Skeletal muscle cell (primary cell): ENCODE measurements at regions not wholly inside any gene's neighbourhood (a gene's known extent, or its start where the extent isn't known, plus 50 kb on each side); places are given as distances from the start of the nearest gene placed in this dataset.
"Not testable (repeated sequence)": the region's sequence is repeated elsewhere in the genome, so short reads cannot be mapped to it uniquely, and the experiment has no call there.

ENCODE experiments used
- DNase-seq: peaks from one replicate; pipeline ENCODE4 v3.0.0-alpha.2; 2010; ENCODE audit warnings: low read depth
- H3K4me3 ChIP-seq: 2 replicates; pipeline ENCODE4 v1.5.1; 2011; ENCODE audit warnings: low read depth, mild to moderate bottlenecking, control low read depth, low read length, moderate library complexity

DNA sequence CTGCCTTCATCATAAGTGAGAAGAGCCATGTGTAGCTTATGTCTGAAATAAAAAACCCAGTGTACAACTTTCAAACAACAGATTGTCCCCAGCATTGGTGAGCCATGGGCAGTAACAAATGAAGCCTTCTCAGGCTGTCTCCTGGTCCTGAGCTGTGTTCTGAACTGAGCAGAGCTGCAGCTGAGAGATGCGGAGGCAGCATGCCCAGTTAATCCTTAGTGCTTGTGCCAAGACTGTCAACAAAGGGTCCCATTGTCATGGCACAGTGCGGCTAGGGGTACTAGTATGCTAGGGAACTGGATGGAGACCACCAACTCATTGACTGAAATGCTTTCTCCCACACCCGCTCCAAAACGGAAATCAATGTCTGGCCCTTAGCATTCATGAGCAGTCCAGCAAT, 154.3 kb downstream of the RMST start:
- no peak overlapping the region for H3K4me3 ChIP-seq
- no peak for DNase-seq

GRCh38 chr12:97628962-97629361, 166.4 kb downstream of the RMST start:
- H3K4me3 ChIP-seq, result no peak overlapping the region
- no peak for DNase-seq

- DNase-seq, result no peak
- no peak overlapping the region for H3K4me3 ChIP-seq
Measured at GRCh38 chr12:97629382-97629781, 166.8 kb downstream of the RMST start.

DNA sequence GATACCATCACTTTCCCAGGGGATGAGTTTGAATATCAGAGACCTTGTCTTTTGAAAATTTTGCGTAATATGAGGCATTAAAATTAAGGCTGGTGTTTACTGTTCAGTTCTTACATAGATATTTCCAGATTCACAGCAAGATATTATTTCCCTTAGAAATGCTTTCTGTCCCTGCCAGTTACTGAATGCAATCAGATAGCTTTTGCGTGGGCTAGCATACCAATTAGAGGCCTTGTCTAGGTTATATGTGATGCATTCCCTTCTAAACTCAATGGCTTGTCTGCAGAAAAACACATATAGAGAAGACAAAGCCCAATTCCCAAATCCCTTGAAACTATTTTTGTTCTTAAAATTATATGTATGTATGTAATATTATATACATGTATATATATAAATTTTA, 167.8 kb downstream of the RMST start:
- H3K4me3 ChIP-seq, result no peak overlapping the region
- DNase-seq, result no peak

GRCh38 chr12:97630875-97631274, 168.3 kb downstream of the RMST start:
- no peak for DNase-seq
- no peak overlapping the region for H3K4me3 ChIP-seq

DNA sequence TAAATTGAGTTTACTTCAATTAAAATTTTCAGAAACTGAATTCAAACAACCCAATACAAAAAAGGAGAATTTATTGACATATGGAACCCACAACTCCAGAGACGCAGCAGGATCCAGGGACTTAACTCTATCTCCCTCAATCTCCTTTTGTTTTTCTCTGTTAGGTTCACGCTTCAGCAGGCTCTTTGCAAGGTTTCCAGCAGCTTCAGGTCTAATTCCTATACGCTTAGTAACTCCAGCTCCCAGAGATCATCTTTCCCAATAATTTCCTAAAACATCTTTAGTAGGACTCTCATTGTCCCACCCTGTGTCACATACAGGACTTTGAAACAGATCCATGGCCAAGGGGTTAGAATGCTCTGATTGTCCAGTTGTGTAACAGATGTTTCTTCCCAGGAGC, 175.2 kb downstream of the RMST start:
- H3K4me3 ChIP-seq, result no peak overlapping the region
- no peak for DNase-seq

GRCh38 chr12:97638739-97639138, 176.1 kb downstream of the RMST start:
- no peak for DNase-seq
- no peak overlapping the region for H3K4me3 ChIP-seq

DNA sequence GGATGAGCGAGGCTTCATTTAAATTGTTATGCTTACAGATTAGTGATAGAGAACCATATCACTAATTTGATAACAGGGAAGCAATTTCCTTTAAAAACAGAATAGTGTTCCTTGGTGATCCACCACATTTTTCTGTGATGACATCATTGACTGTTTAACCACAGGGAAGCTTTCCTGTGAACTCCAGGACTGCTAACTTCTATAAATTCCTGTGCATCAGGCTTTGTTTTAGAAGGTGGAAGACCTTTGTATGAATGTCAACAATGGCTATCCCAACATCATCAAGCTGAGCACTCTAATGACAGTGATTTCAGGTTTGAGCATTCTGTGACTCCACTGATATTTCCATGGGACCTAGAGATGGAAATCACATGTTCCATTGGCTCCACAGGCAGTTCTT, 177.1 kb downstream of the RMST start:
- H3K4me3 ChIP-seq, result no peak overlapping the region
- DNase-seq, result no peak

DNA sequence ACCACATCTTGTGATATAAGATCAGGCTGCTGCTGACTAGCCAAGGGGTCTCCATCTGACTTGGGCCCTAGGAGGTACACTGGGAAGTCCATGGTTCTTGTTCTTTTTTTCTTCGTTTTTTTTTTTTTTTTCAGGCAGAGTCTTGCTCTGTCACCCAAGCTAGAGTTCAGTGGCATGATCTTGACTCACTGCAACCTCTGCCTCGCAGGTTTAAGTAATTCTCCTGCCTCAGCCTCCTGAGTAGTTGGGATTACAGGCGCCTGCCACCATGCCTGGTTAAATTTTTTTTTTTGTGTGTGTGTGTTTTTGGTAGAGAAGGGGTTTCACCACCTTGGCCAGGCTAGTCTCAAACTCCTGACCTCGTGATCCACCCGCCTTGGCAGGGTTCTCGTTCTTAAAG, 178.2 kb downstream of the RMST start:
- DNase-seq, result no peak
- no peak overlapping the region for H3K4me3 ChIP-seq

DNA sequence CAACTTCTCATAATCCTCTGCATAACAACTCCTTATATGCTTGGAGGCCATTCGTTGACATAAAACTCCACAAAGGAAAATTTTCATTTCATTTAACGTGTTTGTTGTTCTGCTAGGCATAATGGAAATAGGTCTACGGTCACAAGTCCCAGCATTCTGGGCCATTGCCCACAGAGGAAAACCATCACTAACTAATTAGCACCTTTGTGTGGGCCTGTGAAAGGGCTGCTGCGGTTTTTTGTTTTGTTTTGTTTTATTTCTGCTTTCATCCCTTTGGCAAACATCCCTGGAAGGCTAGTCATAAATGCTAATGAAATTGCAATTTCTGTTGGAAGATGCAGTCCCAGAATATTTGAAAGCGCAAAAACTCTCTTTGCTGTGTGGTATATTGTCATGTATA, 180.3 kb downstream of the RMST start:
- DNase-seq, result no peak
- no peak overlapping the region for H3K4me3 ChIP-seq

- DNase-seq, result no peak
- no peak overlapping the region for H3K4me3 ChIP-seq
Measured at GRCh38 chr12:97643924-97644323, 181.3 kb downstream of the RMST start.

DNA sequence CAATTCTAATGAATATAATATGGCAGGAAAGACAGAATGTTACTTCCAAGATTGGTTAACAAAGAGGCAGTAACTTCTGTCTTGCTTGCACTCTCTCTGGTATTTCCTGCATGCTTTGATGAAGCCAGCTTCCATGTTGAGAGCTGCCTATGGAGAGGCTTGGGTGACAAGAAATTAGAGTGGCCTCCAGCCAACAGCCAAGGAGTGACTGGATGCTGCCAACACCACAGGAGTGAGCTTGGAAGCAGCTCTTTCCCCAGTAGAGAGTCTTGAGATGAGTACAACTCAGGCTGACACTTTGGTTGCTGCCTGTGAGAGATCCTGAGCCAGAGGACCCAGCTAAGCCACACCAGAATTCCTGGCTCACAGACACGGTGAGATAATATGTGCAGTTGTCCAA, 183.1 kb downstream of the RMST start:
- no peak overlapping the region for H3K4me3 ChIP-seq
- no peak for DNase-seq

- DNase-seq, result no peak
- no peak overlapping the region for H3K4me3 ChIP-seq
Measured at GRCh38 chr12:97647142-97647541, 184.5 kb downstream of the RMST start.

GRCh38 chr12:97650242-97650641, 187.6 kb downstream of the RMST start:
- no peak for DNase-seq
- H3K4me3 ChIP-seq, result no peak overlapping the region

DNA sequence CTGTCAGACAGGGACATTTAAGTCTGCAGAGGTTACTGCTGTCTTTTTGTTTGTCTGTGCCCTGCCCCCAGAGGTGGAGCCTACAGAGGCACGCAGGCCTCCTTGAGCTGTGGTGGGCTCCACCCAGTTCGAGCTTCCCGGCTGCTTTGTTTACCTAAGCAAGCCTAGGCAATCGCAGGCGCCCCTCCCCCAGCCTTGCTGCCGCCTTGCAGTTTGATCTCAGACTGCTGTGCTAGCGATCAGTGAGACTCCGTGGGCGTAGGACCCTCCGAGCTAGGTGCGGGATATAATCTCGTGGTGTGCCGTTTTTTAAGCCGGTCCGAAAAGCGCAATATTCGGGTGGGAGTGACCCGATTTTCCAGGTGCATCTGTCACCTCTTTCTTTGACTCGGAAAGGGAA, 193.9 kb downstream of the RMST start:
- not testable (repeated sequence) for DNase-seq, H3K4me3 ChIP-seq

GRCh38 chr12:97659117-97659880, 196.7 kb downstream of the RMST start:
- no peak overlapping the region for H3K4me3 ChIP-seq
- DNase-seq, result no peak

DNA sequence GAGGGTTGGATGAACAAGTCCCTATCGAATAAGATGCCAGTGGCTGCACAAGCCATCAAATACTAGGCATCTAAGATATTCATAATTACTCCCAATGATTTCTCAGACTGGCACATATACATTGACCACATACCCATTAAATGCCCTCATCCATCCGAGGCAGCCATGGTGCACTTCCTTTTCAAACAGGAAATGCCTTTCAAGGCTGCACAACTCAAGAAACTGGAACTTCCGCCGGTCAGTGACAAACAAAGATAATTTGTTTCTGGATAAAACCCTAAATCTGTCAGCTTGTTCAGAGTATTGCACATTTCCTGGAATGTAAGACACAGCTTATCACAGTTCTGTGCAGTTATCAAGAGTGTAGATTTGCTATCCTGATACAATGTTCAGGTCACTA, 203.7 kb downstream of the RMST start:
- no peak for DNase-seq
- H3K4me3 ChIP-seq, result no peak overlapping the region

GRCh38 chr12:97672870-97673269, 210.3 kb downstream of the RMST start:
- no peak overlapping the region for H3K4me3 ChIP-seq
- no peak for DNase-seq

GRCh38 chr12:97680751-97681150, 218.1 kb downstream of the RMST start:
- DNase-seq, result no peak
- H3K4me3 ChIP-seq, result no peak overlapping the region

DNA sequence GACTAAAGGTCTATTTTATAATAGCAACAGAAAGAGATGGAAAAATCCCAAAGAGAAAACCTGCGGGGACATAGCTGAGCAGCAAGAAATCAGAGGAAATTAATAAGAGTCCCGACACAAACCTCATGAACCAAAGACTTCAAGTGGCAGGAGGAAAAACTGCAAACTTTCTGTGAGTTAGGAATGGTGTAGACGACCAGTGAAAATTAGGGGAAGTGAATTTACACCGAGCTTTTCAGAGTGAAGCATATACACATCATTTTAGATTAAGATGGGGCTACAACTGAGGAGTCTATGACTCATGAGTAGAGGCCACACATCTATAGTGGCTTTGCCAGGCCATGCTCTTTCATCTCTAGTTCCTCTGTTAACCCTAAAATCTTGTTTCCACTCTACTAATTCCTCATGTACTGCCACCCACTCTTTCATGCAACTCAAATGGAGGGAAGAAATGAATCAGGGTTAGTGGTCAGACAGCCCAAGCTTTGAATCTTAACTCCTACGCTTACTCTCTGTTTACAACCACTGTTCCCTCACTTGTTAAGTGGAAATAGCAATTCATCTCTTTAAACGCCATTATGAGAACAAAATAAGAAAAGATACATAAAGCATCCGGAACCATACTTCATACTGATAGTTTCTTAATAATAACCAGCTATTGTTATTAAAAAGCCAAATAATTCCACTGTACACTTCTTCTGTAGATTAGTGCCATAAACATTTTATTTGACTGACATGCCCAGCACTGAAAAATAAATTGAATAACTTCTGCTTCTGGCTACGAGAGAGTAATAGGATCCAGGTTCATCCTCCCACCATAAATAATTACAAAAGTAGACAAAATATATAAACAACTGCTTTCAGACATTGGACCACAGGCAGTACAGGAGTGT, 219.3 kb downstream of the RMST start:
- DNase-seq, result no peak
- H3K4me3 ChIP-seq, result no peak overlapping the region

DNA sequence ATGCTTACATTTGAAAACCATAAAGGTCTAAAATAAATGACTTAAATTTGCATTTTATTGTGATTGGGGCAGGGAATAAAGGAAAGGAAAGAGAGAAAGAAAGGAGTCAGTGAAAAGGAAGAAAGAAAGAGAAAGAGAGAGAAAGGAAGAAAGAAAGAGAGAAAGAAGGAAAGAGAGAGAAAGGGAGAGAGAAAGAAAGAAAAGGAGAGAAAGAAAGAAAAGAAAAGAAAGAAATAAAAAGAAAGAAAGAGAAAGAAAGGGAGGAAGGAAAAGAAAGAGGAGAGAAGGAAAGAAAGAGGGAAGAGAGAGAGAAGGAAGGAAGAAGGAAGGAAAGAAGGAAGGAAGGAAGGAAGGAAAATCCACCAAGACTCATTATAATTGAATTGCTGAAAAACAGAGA, 222.8 kb downstream of the RMST start:
- DNase-seq, result no peak
- no peak overlapping the region for H3K4me3 ChIP-seq
